ENCODE measurements at regions not wholly inside any gene's neighbourhood (a gene's known extent, or its start where the extent isn't known, plus 50 kb on each side); places are given as distances from the start of the nearest gene placed in this dataset.

DNA sequence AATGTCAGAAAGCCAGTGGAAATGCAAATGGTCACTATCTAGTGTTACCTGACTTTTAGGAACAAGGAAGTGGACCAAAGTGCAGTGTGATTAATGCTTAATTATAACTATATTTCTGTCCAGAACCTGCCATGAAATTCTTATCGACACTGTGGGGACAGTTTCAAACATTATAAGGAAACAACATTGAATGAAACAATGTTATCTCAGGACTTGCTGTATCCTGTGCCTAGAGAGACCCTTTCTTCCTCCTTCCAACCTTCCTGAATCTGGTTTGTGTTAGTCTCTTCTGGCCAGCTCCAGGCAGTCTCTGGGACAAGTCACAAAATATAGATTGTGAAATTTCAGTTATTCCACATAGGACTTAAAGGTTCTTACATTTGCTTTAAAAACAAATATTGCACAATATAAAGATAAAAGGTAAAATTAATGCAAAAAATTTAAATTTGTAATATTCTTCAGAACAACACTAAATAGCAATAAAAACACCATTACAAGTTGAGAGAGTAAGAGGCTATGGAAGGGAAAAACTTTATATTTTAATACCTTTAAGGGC lies 203.4 kb downstream of the ZNF674 start:
- no peaks in the 10 kb centered on the region for H3K9me3 ChIP-seq (ENCODE audit: control insufficient read depth, insufficient read depth, low read depth, low read length)
- ChIA-PET POLR2A (no interaction called here), CTCF (no interaction called here)
- H3K27ac ChIP-seq (ENCODE audit: extremely low read depth, low read depth, low read length), result no peak overlapping the region
- no peak for TF ChIP-seq GLI2 (tag by site-specific recombination; IDR thresholded peaks at IDR 0.05; ENCODE audit: borderline replicate concordance, low read depth)
- TF ChIP-seq, protein P1, sequence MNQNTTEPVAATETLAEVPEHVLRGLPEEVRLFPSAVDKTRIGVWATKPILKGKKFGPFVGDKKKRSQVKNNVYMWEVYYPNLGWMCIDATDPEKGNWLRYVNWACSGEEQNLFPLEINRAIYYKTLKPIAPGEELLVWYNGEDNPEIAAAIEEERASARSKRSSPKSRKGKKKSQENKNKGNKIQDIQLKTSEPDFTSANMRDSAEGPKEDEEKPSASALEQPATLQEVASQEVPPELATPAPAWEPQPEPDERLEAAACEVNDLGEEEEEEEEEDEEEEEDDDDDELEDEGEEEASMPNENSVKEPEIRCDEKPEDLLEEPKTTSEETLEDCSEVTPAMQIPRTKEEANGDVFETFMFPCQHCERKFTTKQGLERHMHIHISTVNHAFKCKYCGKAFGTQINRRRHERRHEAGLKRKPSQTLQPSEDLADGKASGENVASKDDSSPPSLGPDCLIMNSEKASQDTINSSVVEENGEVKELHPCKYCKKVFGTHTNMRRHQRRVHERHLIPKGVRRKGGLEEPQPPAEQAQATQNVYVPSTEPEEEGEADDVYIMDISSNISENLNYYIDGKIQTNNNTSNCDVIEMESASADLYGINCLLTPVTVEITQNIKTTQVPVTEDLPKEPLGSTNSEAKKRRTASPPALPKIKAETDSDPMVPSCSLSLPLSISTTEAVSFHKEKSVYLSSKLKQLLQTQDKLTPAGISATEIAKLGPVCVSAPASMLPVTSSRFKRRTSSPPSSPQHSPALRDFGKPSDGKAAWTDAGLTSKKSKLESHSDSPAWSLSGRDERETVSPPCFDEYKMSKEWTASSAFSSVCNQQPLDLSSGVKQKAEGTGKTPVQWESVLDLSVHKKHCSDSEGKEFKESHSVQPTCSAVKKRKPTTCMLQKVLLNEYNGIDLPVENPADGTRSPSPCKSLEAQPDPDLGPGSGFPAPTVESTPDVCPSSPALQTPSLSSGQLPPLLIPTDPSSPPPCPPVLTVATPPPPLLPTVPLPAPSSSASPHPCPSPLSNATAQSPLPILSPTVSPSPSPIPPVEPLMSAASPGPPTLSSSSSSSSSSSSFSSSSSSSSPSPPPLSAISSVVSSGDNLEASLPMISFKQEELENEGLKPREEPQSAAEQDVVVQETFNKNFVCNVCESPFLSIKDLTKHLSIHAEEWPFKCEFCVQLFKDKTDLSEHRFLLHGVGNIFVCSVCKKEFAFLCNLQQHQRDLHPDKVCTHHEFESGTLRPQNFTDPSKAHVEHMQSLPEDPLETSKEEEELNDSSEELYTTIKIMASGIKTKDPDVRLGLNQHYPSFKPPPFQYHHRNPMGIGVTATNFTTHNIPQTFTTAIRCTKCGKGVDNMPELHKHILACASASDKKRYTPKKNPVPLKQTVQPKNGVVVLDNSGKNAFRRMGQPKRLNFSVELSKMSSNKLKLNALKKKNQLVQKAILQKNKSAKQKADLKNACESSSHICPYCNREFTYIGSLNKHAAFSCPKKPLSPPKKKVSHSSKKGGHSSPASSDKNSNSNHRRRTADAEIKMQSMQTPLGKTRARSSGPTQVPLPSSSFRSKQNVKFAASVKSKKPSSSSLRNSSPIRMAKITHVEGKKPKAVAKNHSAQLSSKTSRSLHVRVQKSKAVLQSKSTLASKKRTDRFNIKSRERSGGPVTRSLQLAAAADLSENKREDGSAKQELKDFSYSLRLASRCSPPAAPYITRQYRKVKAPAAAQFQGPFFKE (tag by site-specific recombination; IDR thresholded peaks at IDR 0.05; ENCODE audit: borderline replicate concordance), result no peak
- TF ChIP-seq KLF9 (tag by site-specific recombination; IDR thresholded peaks at IDR 0.05; ENCODE audit: low read depth), result no peak
- TF ChIP-seq, protein P2, sequence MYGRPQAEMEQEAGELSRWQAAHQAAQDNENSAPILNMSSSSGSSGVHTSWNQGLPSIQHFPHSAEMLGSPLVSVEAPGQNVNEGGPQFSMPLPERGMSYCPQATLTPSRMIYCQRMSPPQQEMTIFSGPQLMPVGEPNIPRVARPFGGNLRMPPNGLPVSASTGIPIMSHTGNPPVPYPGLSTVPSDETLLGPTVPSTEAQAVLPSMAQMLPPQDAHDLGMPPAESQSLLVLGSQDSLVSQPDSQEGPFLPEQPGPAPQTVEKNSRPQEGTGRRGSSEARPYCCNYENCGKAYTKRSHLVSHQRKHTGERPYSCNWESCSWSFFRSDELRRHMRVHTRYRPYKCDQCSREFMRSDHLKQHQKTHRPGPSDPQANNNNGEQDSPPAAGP (tag by site-specific recombination; IDR thresholded peaks at IDR 0.05), result no peak
- TF ChIP-seq, protein P3, sequence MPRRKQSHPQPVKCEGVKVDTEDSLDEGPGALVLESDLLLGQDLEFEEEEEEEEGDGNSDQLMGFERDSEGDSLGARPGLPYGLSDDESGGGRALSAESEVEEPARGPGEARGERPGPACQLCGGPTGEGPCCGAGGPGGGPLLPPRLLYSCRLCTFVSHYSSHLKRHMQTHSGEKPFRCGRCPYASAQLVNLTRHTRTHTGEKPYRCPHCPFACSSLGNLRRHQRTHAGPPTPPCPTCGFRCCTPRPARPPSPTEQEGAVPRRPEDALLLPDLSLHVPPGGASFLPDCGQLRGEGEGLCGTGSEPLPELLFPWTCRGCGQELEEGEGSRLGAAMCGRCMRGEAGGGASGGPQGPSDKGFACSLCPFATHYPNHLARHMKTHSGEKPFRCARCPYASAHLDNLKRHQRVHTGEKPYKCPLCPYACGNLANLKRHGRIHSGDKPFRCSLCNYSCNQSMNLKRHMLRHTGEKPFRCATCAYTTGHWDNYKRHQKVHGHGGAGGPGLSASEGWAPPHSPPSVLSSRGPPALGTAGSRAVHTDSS (tag by site-specific recombination; IDR thresholded peaks at IDR 0.05), result no peak
- TF ChIP-seq ZNF426 (tag by site-specific recombination; IDR thresholded peaks at IDR 0.05), result no peak
- TF ChIP-seq, protein P4, sequence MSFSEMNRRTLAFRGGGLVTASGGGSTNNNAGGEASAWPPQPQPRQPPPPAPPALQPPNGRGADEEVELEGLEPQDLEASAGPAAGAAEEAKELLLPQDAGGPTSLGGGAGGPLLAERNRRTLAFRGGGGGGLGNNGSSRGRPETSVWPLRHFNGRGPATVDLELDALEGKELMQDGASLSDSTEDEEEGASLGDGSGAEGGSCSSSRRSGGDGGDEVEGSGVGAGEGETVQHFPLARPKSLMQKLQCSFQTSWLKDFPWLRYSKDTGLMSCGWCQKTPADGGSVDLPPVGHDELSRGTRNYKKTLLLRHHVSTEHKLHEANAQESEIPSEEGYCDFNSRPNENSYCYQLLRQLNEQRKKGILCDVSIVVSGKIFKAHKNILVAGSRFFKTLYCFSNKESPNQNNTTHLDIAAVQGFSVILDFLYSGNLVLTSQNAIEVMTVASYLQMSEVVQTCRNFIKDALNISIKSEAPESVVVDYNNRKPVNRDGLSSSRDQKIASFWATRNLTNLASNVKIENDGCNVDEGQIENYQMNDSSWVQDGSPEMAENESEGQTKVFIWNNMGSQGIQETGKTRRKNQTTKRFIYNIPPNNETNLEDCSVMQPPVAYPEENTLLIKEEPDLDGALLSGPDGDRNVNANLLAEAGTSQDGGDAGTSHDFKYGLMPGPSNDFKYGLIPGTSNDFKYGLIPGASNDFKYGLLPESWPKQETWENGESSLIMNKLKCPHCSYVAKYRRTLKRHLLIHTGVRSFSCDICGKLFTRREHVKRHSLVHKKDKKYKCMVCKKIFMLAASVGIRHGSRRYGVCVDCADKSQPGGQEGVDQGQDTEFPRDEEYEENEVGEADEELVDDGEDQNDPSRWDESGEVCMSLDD (tag by site-specific recombination; IDR thresholded peaks at IDR 0.05), result no peak
- TF ChIP-seq, protein P5, sequence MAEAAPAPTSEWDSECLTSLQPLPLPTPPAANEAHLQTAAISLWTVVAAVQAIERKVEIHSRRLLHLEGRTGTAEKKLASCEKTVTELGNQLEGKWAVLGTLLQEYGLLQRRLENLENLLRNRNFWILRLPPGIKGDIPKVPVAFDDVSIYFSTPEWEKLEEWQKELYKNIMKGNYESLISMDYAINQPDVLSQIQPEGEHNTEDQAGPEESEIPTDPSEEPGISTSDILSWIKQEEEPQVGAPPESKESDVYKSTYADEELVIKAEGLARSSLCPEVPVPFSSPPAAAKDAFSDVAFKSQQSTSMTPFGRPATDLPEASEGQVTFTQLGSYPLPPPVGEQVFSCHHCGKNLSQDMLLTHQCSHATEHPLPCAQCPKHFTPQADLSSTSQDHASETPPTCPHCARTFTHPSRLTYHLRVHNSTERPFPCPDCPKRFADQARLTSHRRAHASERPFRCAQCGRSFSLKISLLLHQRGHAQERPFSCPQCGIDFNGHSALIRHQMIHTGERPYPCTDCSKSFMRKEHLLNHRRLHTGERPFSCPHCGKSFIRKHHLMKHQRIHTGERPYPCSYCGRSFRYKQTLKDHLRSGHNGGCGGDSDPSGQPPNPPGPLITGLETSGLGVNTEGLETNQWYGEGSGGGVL (tag by site-specific recombination; IDR thresholded peaks at IDR 0.05), result no peak
- no peak for TF ChIP-seq ZNF266 (tag by site-specific recombination; IDR thresholded peaks at IDR 0.05; ENCODE audit: low read depth)
- no peak for TF ChIP-seq ZEB2 (tag by site-specific recombination; IDR thresholded peaks at IDR 0.05)
- TF ChIP-seq SP2 (tag by site-specific recombination; IDR thresholded peaks at IDR 0.05), result no peak
- TF ChIP-seq SP7 (tag by site-specific recombination; IDR thresholded peaks at IDR 0.05), result no peak
- no peak for TF ChIP-seq ZNF223 (tag by site-specific recombination; IDR thresholded peaks at IDR 0.05)
- no peak for TF ChIP-seq ZNF169 (tag by site-specific recombination; IDR thresholded peaks at IDR 0.05)
- TF ChIP-seq ZNF514 (tag by site-specific recombination; IDR thresholded peaks at IDR 0.05), result no peak
- no peak for TF ChIP-seq ZSCAN30 (tag by site-specific recombination; IDR thresholded peaks at IDR 0.05)
- no peak overlapping the region for H3K4me3 ChIP-seq (ENCODE audit: low read depth, low read length)
- H3K36me3 ChIP-seq (ENCODE audit: control insufficient read depth in 2 of 2, insufficient read depth in 1 of 2, low read length in 2 of 2), result no peaks in the 10 kb centered on the region
- no peaks in the 10 kb centered on the region for H3K4me1 ChIP-seq (ENCODE audit: control insufficient read depth, insufficient read depth, low read length)

All from HEK293 (cell line).